Transverse colon (tissue), 4 donors: ENCODE measurements at regions not wholly inside any gene's neighbourhood (a gene's known extent, or its start where the extent isn't known, plus 50 kb on each side); places are given as distances from the start of the nearest gene placed in this dataset.

ENCODE experiments used
- EP300 ChIP-seq: sonication (generic); formaldehyde crosslinking; IDR thresholded peaks from one replicate; pipeline ENCODE4 v1.6.1; 2017; ENCODE audit warnings: antibody characterized with exemption, low read depth
- POLR2A ChIP-seq: fragments of 450-650 bp; IDR thresholded peaks from one replicate; pipeline ENCODE4 v1.6.1; 2016; ENCODE audit warnings: antibody characterized with exemption, mild to moderate bottlenecking, moderate library complexity
- POLR2AphosphoS5 ChIP-seq, 3 donors: sonication (generic); formaldehyde crosslinking; IDR thresholded peaks; one replicate each; pipeline ENCODE4 v1.6.1; 2016; ENCODE audit warnings: antibody characterized with exemption in 3 of 3
- TF ChIP-seq, protein P1 (sequence below), 5 experiments: fragments of 200-600 bp in 3 of 5; fragments of 450-650 bp in 2 of 5; sonication (generic) in 3 of 5; IDR thresholded peaks; 1 replicate in 2 of 5; 2 replicates in 3 of 5; pipeline ENCODE4 v1.5.1; 2016 to 2017; ENCODE audit warnings: antibody characterized with exemption in 5 of 5, inconsistent platforms in 3 of 5, mild to moderate bottlenecking in 2 of 5, moderate library complexity in 1 of 5

DNA sequence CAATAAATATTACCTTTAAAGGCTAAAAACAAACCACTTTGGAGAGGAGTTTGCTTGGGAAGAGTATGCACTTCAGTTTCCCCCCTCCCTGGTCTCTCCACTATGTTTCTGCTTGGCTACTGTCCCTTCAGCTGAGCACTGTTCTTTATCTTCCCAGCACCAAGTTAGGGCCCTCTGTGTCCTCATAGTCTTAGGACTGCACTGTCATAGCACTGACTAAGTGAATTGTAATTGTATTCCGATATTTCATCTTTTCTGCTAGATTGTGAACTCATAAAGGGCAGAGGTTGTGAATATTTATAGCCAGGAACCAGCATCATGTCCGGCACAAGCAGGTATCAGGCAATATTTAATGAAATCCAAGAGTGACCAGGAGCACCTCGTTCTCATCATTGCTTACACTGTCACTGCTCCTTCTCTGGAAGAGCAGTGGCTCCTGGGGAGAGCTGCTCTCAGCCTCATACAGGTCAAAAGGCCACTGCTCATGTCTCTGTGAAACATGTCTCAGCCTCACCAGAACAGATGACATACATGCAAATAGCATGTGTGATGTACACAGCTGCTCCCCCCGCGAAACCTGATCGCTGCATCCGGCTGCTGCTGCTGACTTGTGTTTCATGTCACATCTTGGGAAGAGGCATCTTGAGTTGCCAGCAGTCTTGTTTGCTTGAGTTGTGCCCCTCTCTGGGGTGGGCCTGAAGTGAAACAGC, 279.7 kb upstream of the MSX2 start:
- TF ChIP-seq EP300 (no peak), POLR2A (no peak), POLR2AphosphoS5 (IDR thresholded peaks at IDR 0.05) (no peak)
- TF ChIP-seq, protein P1, sequence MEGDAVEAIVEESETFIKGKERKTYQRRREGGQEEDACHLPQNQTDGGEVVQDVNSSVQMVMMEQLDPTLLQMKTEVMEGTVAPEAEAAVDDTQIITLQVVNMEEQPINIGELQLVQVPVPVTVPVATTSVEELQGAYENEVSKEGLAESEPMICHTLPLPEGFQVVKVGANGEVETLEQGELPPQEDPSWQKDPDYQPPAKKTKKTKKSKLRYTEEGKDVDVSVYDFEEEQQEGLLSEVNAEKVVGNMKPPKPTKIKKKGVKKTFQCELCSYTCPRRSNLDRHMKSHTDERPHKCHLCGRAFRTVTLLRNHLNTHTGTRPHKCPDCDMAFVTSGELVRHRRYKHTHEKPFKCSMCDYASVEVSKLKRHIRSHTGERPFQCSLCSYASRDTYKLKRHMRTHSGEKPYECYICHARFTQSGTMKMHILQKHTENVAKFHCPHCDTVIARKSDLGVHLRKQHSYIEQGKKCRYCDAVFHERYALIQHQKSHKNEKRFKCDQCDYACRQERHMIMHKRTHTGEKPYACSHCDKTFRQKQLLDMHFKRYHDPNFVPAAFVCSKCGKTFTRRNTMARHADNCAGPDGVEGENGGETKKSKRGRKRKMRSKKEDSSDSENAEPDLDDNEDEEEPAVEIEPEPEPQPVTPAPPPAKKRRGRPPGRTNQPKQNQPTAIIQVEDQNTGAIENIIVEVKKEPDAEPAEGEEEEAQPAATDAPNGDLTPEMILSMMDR (IDR thresholded peaks at IDR 0.05): no peak
